HG03280 (cell line): ENCODE measurements at regions not wholly inside any gene's neighbourhood (a gene's known extent, or its start where the extent isn't known, plus 50 kb on each side); places are given as distances from the start of the nearest gene placed in this dataset.
"Not testable (repeated sequence)": the region's sequence is repeated elsewhere in the genome, so short reads cannot be mapped to it uniquely, and the experiment has no call there.

Source experiments
- ATAC-seq: cut with Tn5 transposase; IDR thresholded peaks from one replicate; pipeline ENCODE4 v1.9.1; 2021; ENCODE audit warnings: mild to moderate bottlenecking, moderate library complexity; ENCODE audit not compliant: unreplicated experiment

- ATAC-seq = not testable (repeated sequence)
Observed at GRCh38 chr5:168103018-168103417, 188.4 kb upstream of the WWC1 start.

- ATAC-seq = no peak
Observed at GRCh38 chr5:168104350-168104749, 187.1 kb upstream of the WWC1 start.

GRCh38 chr5:168104811-168105481 lies 186.5 kb upstream of the WWC1 start:
- no peak for ATAC-seq

- no peak for ATAC-seq
Observed at GRCh38 chr5:168106008-168106761, 185.3 kb upstream of the WWC1 start.

GRCh38 chr5:168109441-168109840 lies 182.0 kb upstream of the WWC1 start:
- ATAC-seq = no peak

- ATAC-seq = no peak
Observed at GRCh38 chr5:168110384-168110783, 181.1 kb upstream of the WWC1 start.

GRCh38 chr5:168110870-168111832 lies 180.3 kb upstream of the WWC1 start:
- ATAC-seq = no peak

GRCh38 chr5:168114444-168115017 lies 176.9 kb upstream of the WWC1 start:
- ATAC-seq = peak; percentile 95

GRCh38 chr5:168117469-168117868 lies 174.0 kb upstream of the WWC1 start:
- no peak for ATAC-seq

- no peak for ATAC-seq
Observed at GRCh38 chr5:168118042-168118668, 173.3 kb upstream of the WWC1 start.

GRCh38 chr5:168120401-168121137 lies 170.9 kb upstream of the WWC1 start:
- ATAC-seq = no peak

GRCh38 chr5:168121138-168121494 lies 170.3 kb upstream of the WWC1 start:
- ATAC-seq = no peak

- ATAC-seq = peak; percentile 83
Observed at GRCh38 chr5:168123631-168124528, 167.6 kb upstream of the WWC1 start.

- no peak for ATAC-seq
Observed at GRCh38 chr5:168125445-168126199, 165.8 kb upstream of the WWC1 start.

- ATAC-seq = no peak
Observed at GRCh38 chr5:168126606-168127005, 164.8 kb upstream of the WWC1 start.

GRCh38 chr5:168128111-168128510 lies 163.3 kb upstream of the WWC1 start:
- no peak for ATAC-seq

- no peak for ATAC-seq
Observed at GRCh38 chr5:168128557-168128956, 162.9 kb upstream of the WWC1 start.

GRCh38 chr5:168131519-168131918 lies 159.9 kb upstream of the WWC1 start:
- ATAC-seq = no peak
